ENCODE measurements at regions not wholly inside any gene's neighbourhood (a gene's known extent, or its start where the extent isn't known, plus 50 kb on each side); places are given as distances from the start of the nearest gene placed in this dataset.

DNA sequence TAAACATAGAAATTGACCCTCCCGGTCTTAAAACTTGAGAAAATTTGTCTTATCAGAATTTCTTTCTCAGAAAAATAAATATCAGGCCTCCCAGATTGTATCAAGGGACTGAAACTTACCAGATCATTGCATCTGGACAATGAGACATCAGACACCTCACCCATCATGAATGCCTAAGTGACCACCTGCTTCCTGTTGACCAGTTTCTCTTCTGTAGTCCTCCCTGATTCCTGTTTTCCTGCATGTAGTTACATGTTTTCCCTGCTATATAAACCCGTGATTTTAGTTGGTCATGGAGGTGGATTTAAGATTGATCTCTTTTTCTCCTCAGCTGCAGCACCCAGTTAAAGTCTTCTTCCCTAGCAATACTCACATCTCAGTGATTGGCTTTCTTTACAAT lies 548.1 kb downstream of the PPP4R3C start:
- TF ChIP-seq, protein P1, sequence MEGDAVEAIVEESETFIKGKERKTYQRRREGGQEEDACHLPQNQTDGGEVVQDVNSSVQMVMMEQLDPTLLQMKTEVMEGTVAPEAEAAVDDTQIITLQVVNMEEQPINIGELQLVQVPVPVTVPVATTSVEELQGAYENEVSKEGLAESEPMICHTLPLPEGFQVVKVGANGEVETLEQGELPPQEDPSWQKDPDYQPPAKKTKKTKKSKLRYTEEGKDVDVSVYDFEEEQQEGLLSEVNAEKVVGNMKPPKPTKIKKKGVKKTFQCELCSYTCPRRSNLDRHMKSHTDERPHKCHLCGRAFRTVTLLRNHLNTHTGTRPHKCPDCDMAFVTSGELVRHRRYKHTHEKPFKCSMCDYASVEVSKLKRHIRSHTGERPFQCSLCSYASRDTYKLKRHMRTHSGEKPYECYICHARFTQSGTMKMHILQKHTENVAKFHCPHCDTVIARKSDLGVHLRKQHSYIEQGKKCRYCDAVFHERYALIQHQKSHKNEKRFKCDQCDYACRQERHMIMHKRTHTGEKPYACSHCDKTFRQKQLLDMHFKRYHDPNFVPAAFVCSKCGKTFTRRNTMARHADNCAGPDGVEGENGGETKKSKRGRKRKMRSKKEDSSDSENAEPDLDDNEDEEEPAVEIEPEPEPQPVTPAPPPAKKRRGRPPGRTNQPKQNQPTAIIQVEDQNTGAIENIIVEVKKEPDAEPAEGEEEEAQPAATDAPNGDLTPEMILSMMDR (IDR thresholded peaks at IDR 0.05) = no peak
- no peak for TF ChIP-seq POLR2A (IDR thresholded peaks at IDR 0.05)
